SH-SY5Y (cell line): ENCODE measurements at regions not wholly inside any gene's neighbourhood (a gene's known extent, or its start where the extent isn't known, plus 50 kb on each side); places are given as distances from the start of the nearest gene placed in this dataset.

Experiments
- GATA2 ChIP-seq: IDR thresholded peaks from 2 replicates; pipeline ENCODE4 v1.6.1; 2011; ENCODE audit warnings: mild to moderate bottlenecking, low read depth, low read length
- GATA3 ChIP-seq: IDR thresholded peaks from 2 replicates; pipeline ENCODE4 v1.6.1; 2011; ENCODE audit warnings: low read depth, mild to moderate bottlenecking, low read length, moderate library complexity

GRCh38 chr19:32186542-32187330 is 158.7 kb upstream of the ZNF507 start:
- no peak for TF ChIP-seq GATA2
- no peak for TF ChIP-seq GATA3
